SK-N-SH (cell line): ENCODE measurements at regions not wholly inside any gene's neighbourhood (a gene's known extent, or its start where the extent isn't known, plus 50 kb on each side); places are given as distances from the start of the nearest gene placed in this dataset.
A peak's percentile ranks its signal among the peaks of the same experiment; 100 is the strongest.

Source experiments
- CTCF ChIA-PET: fragments of 300-600, 350-600 bp; formaldehyde crosslinking; extraction: SDS; loops from one replicate; lab custom pipeline; 2021; lab: Yijun Ruan, JAX
- POLR2A ChIA-PET: fragments of 350-600 bp; sonication (Branson Sonifier 250); formaldehyde crosslinking; extraction: SDS; loops from one replicate; lab custom pipeline; 2020; ENCODE audit warnings: antibody characterized with exemption, inconsistent platforms; lab: Yijun Ruan, JAX
- DNase-seq: peaks from one replicate; pipeline ENCODE4 v3.0.0; 2012
- H2AFZ ChIP-seq: fragments of 200-600 bp; sonication (generic); 2 replicates; pipeline ENCODE4 v1.8.1; 2016; ENCODE audit warnings: antibody characterized with exemption, mild to moderate bottlenecking, low read depth
- H3F3A ChIP-seq: fragments of 200-600 bp; sonication (generic); replicated peaks from 2 replicates; pipeline ENCODE3; 2016; ENCODE audit warnings: antibody characterized with exemption, mild to moderate bottlenecking; ENCODE audit not compliant: insufficient read depth
- H3K27ac ChIP-seq, 2 experiments: fragments of 200-500 bp in 1 of 2; fragments of 200-600 bp in 1 of 2; sonication (Bioruptor generic) in 1 of 2; sonication (generic), shearing (Covaris generic) in 1 of 2; 2 replicates each; pipeline versions ENCODE4 v1.5.1 to v1.6.1; 2014 to 2016; ENCODE audit warnings: low read depth in 2 of 2, inconsistent platforms in 1 of 2, low read length in 1 of 2, mild to moderate bottlenecking in 1 of 2, mixed read lengths in 1 of 2
- H3K27me3 ChIP-seq: fragments of 200-600 bp; sonication (generic), shearing (Covaris generic); 2 replicates; pipeline ENCODE4 v1.6.1; 2016; ENCODE audit warnings: mixed run types; ENCODE audit not compliant: insufficient read depth
- H3K36me3 ChIP-seq, 2 experiments: fragments of 200-500 bp in 1 of 2; fragments of 200-600 bp in 1 of 2; sonication (Bioruptor generic) in 1 of 2; sonication (generic) in 1 of 2; replicated peaks in 1 of 2; 2 replicates each; pipeline versions ENCODE3 to v1.5.1; 2014 to 2016; ENCODE audit warnings: low read length in 1 of 2, mild to moderate bottlenecking in 1 of 2; ENCODE audit not compliant: insufficient read depth in 2 of 2, control insufficient read depth in 1 of 2
- H3K4me1 ChIP-seq, 2 experiments: fragments of 200-500 bp in 1 of 2; fragments of 200-600 bp in 1 of 2; sonication (Bioruptor generic) in 1 of 2; sonication (generic), shearing (Covaris generic) in 1 of 2; 2 replicates each; pipeline versions ENCODE4 v1.5.1 to v1.6.1; 2014 to 2016; ENCODE audit warnings: low read depth in 1 of 2, low read length in 1 of 2, mixed run types in 1 of 2; ENCODE audit not compliant: insufficient read depth in 2 of 2, control insufficient read depth in 1 of 2
- H3K4me2 ChIP-seq: fragments of 200-600 bp; sonication (generic), shearing (Covaris generic); 2 replicates; pipeline ENCODE4 v1.6.1; 2017; ENCODE audit warnings: mixed run types
- H3K4me3 ChIP-seq, 2 experiments: fragments of 200-500 bp in 1 of 2; fragments of 200-600 bp in 1 of 2; sonication (Bioruptor generic) in 1 of 2; sonication (generic), shearing (Covaris generic) in 1 of 2; 2 replicates each; pipeline versions ENCODE4 v1.5.1 to v1.8.1; 2014 to 2016; ENCODE audit warnings: low read depth in 2 of 2, inconsistent platforms in 1 of 2, low read length in 1 of 2, mild to moderate bottlenecking in 1 of 2, mixed read lengths in 1 of 2, moderate library complexity in 1 of 2
- H3K79me2 ChIP-seq: fragments of 200-600 bp; sonication (generic); 2 replicates; pipeline ENCODE4 v1.8.1; 2017; ENCODE audit warnings: mild to moderate bottlenecking; ENCODE audit not compliant: insufficient read depth
- H3K9ac ChIP-seq: fragments of 200-600 bp; sonication (generic); 2 replicates; pipeline ENCODE4 v1.6.1; 2017; ENCODE audit warnings: mixed run types
- H3K9me2 ChIP-seq: fragments of 200-600 bp; sonication (generic); 2 replicates; pipeline ENCODE4 v1.6.1; 2017; ENCODE audit warnings: mixed run types
- H3K9me3 ChIP-seq: fragments of 200-600 bp; sonication (generic); 2 replicates; pipeline ENCODE4 v1.6.1; 2017; ENCODE audit warnings: mixed run types, mild to moderate bottlenecking, moderate library complexity
- H4K20me1 ChIP-seq: fragments of 200-600 bp; sonication (generic); 2 replicates; pipeline ENCODE4 v1.6.1; 2017; ENCODE audit warnings: mild to moderate bottlenecking, mixed run types; ENCODE audit not compliant: insufficient read depth
- ELF1 ChIP-seq: IDR thresholded peaks from 2 replicates; pipeline ENCODE4 v1.4.0; 2012
- FOXM1 ChIP-seq: IDR thresholded peaks from 2 replicates; pipeline ENCODE4 v1.4.0; 2012; ENCODE audit warnings: low read depth, mild to moderate bottlenecking
- GATA2 ChIP-seq: sonication (generic); formaldehyde crosslinking; IDR thresholded peaks from 2 replicates; pipeline ENCODE4 v1.5.0; 2020; ENCODE audit warnings: mild to moderate bottlenecking, missing genetic modification reagents
- MEF2A ChIP-seq: IDR thresholded peaks from 2 replicates; pipeline ENCODE4 v1.4.0; 2012; ENCODE audit warnings: low read depth, borderline replicate concordance
- RXRA ChIP-seq: IDR thresholded peaks from 2 replicates; pipeline ENCODE4 v1.4.0; 2012; ENCODE audit warnings: low read depth, mild to moderate bottlenecking, borderline replicate concordance
- SIN3A ChIP-seq: IDR thresholded peaks from 2 replicates; pipeline ENCODE4 v1.6.1; 2012; ENCODE audit warnings: low read depth, mild to moderate bottlenecking, low read length, moderate library complexity, borderline replicate concordance
- SMC3 ChIP-seq: IDR thresholded peaks from 2 replicates; pipeline ENCODE4 v1.6.1; 2012; ENCODE audit warnings: low read depth, low read length, improper control_type of control experiment
- TCF12 ChIP-seq: IDR thresholded peaks from 2 replicates; pipeline ENCODE4 v1.4.0; 2012
- WGBS: methylation state at CpG from one replicate; pipeline ENCODE4 v1.1.6; 2017; ENCODE audit warnings: low lambda C conversion rate; 5-methylcytosine and 5-hydroxymethylcytosine counted together
- TF ChIP-seq, protein P1 (sequence below): IDR thresholded peaks from 2 replicates; pipeline ENCODE4 v1.6.1; 2012; ENCODE audit warnings: mild to moderate bottlenecking, low read depth, low read length, moderate library complexity
- TF ChIP-seq, protein P2 (sequence below): fragments of 200-600 bp; sonication (generic); IDR thresholded peaks from 2 replicates; pipeline ENCODE4 v1.6.1; 2017; ENCODE audit warnings: antibody characterized with exemption, mild to moderate bottlenecking, moderate library complexity
- TF ChIP-seq, protein P3 (sequence below): fragments of 150-350 bp; IDR thresholded peaks from 2 replicates; pipeline ENCODE4 v1.6.1; 2017; ENCODE audit warnings: antibody characterized with exemption, low read length, low read depth, borderline replicate concordance
- TF ChIP-seq, protein P4 (sequence below): IDR thresholded peaks from 2 replicates; pipeline ENCODE4 v1.4.0; 2012; ENCODE audit warnings: low read depth
- TF ChIP-seq, protein P5 (sequence below): fragments of 150-350 bp; IDR thresholded peaks from 2 replicates; pipeline ENCODE4 v1.6.1; 2016; ENCODE audit warnings: mild to moderate bottlenecking, low read depth, low read length

DNA sequence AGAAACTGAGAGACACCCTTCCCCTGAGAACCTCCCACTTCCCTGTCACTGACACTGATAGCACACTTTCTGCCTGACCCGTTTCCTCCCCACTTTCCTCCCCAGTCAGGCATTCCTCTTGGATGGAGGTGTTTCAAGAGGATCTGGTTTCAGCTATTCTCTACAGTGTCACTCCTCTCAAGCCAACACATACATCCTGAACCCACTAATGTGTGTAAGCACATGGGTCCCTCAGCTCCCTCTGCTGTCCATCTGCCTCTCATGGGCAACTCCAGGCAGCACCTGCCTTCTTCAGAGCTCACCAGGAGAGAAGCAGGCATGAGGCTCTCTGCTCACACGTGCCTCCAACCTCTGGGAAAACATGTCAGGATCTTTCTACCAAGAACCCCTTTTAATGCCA, 207.6 kb downstream of the NAF1 start:
- WGBS, result 0% methylated on average over 2 of the region's 2 CpGs
- no peak overlapping the region for H3K4me3 ChIP-seq
- TF ChIP-seq TCF12 (no peak), FOXM1 (no peak), RXRA (no peak), SMC3 (peak; percentile 13; the same call in 1 of the 2 replicates), GATA2 (no peak)
- TF ChIP-seq, protein P1, sequence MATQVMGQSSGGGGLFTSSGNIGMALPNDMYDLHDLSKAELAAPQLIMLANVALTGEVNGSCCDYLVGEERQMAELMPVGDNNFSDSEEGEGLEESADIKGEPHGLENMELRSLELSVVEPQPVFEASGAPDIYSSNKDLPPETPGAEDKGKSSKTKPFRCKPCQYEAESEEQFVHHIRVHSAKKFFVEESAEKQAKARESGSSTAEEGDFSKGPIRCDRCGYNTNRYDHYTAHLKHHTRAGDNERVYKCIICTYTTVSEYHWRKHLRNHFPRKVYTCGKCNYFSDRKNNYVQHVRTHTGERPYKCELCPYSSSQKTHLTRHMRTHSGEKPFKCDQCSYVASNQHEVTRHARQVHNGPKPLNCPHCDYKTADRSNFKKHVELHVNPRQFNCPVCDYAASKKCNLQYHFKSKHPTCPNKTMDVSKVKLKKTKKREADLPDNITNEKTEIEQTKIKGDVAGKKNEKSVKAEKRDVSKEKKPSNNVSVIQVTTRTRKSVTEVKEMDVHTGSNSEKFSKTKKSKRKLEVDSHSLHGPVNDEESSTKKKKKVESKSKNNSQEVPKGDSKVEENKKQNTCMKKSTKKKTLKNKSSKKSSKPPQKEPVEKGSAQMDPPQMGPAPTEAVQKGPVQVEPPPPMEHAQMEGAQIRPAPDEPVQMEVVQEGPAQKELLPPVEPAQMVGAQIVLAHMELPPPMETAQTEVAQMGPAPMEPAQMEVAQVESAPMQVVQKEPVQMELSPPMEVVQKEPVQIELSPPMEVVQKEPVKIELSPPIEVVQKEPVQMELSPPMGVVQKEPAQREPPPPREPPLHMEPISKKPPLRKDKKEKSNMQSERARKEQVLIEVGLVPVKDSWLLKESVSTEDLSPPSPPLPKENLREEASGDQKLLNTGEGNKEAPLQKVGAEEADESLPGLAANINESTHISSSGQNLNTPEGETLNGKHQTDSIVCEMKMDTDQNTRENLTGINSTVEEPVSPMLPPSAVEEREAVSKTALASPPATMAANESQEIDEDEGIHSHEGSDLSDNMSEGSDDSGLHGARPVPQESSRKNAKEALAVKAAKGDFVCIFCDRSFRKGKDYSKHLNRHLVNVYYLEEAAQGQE, result no peak
- TF ChIP-seq, protein P2, sequence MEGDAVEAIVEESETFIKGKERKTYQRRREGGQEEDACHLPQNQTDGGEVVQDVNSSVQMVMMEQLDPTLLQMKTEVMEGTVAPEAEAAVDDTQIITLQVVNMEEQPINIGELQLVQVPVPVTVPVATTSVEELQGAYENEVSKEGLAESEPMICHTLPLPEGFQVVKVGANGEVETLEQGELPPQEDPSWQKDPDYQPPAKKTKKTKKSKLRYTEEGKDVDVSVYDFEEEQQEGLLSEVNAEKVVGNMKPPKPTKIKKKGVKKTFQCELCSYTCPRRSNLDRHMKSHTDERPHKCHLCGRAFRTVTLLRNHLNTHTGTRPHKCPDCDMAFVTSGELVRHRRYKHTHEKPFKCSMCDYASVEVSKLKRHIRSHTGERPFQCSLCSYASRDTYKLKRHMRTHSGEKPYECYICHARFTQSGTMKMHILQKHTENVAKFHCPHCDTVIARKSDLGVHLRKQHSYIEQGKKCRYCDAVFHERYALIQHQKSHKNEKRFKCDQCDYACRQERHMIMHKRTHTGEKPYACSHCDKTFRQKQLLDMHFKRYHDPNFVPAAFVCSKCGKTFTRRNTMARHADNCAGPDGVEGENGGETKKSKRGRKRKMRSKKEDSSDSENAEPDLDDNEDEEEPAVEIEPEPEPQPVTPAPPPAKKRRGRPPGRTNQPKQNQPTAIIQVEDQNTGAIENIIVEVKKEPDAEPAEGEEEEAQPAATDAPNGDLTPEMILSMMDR, result 0 out of 2 replicates have a peak, but pooled peaks have one; percentile 20
- no peak for DNase-seq
- H3K27ac ChIP-seq, result no peak overlapping the region
- POLR2A ChIA-PET, result no interaction called here
- H4K20me1 ChIP-seq, result no peaks in the 10 kb centered on the region
- no peaks in the 10 kb centered on the region for H3K79me2 ChIP-seq
- no peaks in the 10 kb centered on the region for H3K4me1 ChIP-seq
- no peaks in the 10 kb centered on the region for H3K36me3 ChIP-seq
- CTCF ChIA-PET, result no interaction called here
- no peaks in the 10 kb centered on the region for H3K9me3 ChIP-seq
- no peaks in the 10 kb centered on the region for H3K9me2 ChIP-seq
- H2AFZ ChIP-seq, result no peak overlapping the region
- H3K4me2 ChIP-seq, result no peak overlapping the region
- H3F3A ChIP-seq, result no peaks in the 10 kb centered on the region
- H3K27me3 ChIP-seq, result peaks cover 4% of the 10 kb centered on the region; the same call in 1 of the 2 replicates
- H3K9ac ChIP-seq, result no peak overlapping the region

DNA sequence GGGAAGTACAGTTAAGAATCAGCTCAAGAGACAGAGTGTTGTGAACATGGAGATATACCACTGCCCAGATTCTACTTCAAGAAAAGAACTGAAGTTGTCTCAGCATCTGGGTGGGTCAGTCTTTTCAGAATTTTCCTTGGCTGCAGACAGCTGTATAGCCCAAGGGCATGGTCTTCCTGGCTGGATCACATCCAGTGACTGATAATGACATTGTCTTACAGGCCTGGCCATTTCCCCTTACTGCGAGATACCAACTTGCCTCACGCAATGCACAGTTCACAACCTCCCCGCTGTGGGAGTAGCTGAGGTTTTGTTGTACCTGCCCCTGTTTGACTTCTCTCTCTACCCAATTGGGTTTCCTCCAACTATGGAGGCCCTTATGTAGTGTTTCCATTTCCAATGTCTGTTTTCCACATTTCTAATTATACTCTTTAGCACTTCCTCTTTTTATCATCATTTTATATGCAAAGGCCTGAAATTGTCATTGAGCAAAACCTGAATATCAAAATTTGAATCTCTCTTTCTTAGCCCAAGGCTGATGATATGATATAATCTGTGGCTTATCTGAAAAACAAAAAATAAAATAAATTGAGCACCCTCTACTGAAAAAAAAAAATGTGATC, 209.1 kb downstream of the NAF1 start:
- no peak for DNase-seq
- Histone ChIP-seq H3F3A (no peaks in the 10 kb centered on the region), H3K36me3 (no peaks in the 10 kb centered on the region), H3K79me2 (no peaks in the 10 kb centered on the region), H3K4me2 (no peak overlapping the region), H2AFZ (no peak overlapping the region), H3K4me3 (no peak overlapping the region), H3K27me3 (peaks cover 8% of the 10 kb centered on the region; the same call in 1 of the 2 replicates), H4K20me1 (no peaks in the 10 kb centered on the region), H3K27ac (no peak overlapping the region), H3K4me1 (no peaks in the 10 kb centered on the region), H3K9me2 (no peaks in the 10 kb centered on the region), H3K9me3 (no peaks in the 10 kb centered on the region), H3K9ac (no peak overlapping the region)
- ChIA-PET POLR2A (no interaction called here), CTCF (interaction anchor here (0.6 to 0.9 kb wide), 3 partner anchors 12 to 460 kb away, joined by 3 read pairs; no protein-coding TSS in a partner anchor)
- TF ChIP-seq, protein P3, sequence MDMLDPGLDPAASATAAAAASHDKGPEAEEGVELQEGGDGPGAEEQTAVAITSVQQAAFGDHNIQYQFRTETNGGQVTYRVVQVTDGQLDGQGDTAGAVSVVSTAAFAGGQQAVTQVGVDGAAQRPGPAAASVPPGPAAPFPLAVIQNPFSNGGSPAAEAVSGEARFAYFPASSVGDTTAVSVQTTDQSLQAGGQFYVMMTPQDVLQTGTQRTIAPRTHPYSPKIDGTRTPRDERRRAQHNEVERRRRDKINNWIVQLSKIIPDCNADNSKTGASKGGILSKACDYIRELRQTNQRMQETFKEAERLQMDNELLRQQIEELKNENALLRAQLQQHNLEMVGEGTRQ, result no peak
- no peak for TF ChIP-seq MEF2A
- TF ChIP-seq, protein P4, sequence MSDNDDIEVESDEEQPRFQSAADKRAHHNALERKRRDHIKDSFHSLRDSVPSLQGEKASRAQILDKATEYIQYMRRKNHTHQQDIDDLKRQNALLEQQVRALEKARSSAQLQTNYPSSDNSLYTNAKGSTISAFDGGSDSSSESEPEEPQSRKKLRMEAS, result no peak
- TF ChIP-seq TCF12, result no peak
- TF ChIP-seq RXRA, result no peak
- TF ChIP-seq, protein P5, sequence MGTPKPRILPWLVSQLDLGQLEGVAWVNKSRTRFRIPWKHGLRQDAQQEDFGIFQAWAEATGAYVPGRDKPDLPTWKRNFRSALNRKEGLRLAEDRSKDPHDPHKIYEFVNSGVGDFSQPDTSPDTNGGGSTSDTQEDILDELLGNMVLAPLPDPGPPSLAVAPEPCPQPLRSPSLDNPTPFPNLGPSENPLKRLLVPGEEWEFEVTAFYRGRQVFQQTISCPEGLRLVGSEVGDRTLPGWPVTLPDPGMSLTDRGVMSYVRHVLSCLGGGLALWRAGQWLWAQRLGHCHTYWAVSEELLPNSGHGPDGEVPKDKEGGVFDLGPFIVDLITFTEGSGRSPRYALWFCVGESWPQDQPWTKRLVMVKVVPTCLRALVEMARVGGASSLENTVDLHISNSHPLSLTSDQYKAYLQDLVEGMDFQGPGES, result no peak
- no peak for TF ChIP-seq SIN3A
- no peak for TF ChIP-seq SMC3
- no peak for TF ChIP-seq ELF1
- TF ChIP-seq, protein P2, result no peak
- 0% methylated on average over 3 of the region's 3 CpGs for WGBS
